H1 (cell line): ENCODE measurements at regions not wholly inside any gene's neighbourhood (a gene's known extent, or its start where the extent isn't known, plus 50 kb on each side); places are given as distances from the start of the nearest gene placed in this dataset.

ENCODE experiments used
- CBX5 ChIP-seq: fragments of 300-800, 300-1000 bp; sonication (generic); IDR thresholded peaks from 2 replicates; pipeline ENCODE4 v1.7.1; 2016; ENCODE audit warnings: antibody characterized with exemption, low read length, low read depth
- EZH2 ChIP-seq: fragments of 200-600 bp; sonication (generic); IDR thresholded peaks from 2 replicates; pipeline ENCODE4 v1.7.1; 2012; ENCODE audit warnings: low read depth, mild to moderate bottlenecking, moderate library complexity, low read length, inconsistent platforms; ENCODE audit not compliant: severe bottlenecking
- TEAD4 ChIP-seq: IDR thresholded peaks from 2 replicates; pipeline ENCODE4 v1.6.1; 2012; ENCODE audit warnings: low read depth, low read length, inconsistent platforms, mixed read lengths
- ZNF274 ChIP-seq: IDR thresholded peaks from 2 replicates; pipeline ENCODE4 v1.7.0; 2012; ENCODE audit warnings: low read length, borderline replicate concordance; ENCODE audit errors: extremely low read depth
- TF ChIP-seq, protein P1 (sequence below), 3 experiments: IDR thresholded peaks; 1 replicate in 2 of 3; 2 replicates in 1 of 3; pipeline versions ENCODE4 v1.5.1 to v1.6.1; 2011; ENCODE audit warnings: low read length in 3 of 3, mild to moderate bottlenecking in 3 of 3, inconsistent platforms in 2 of 3, low read depth in 1 of 3, moderate library complexity in 1 of 3; ENCODE audit not compliant: insufficient read depth in 1 of 3; ENCODE audit errors: control extremely low read depth in 1 of 3
- TF ChIP-seq, protein P2 (sequence below): IDR thresholded peaks from 2 replicates; pipeline ENCODE4 v1.6.1; 2012; ENCODE audit warnings: inconsistent platforms

DNA sequence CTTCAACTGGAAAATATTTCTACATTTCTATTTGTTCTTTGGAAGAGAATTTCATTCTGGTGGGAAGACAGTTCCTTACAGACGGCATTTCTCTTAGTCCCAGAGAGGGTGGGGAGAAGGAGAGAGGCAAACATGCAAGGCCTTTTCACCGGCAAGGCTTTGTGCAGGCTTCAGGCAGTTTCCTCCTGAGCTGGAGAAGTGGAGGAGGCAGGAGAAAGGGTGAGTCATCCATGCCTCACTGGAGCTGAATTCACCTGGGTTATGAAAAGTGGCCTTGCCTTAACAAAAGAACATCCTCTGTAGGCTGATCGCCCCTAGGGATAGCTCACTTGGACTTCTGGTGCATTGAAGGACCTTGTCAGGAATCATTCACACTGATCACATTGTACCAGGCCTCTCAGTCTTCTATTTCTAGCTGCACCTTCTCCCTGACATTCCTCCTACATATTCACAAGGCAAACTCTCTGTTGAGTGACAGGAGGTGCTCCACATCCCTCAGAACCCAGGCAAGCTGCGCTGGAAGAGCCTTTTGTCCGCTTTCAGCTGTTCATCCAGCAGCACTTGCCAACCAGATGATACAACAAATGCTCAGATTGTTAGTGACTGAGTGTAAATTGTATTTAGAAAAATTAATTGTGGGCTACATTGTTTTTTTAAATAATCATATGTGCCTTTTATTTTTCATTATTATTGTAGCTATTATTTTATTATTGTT lies 796.1 kb downstream of the DCDC2C start:
- no peak for TF ChIP-seq CBX5
- TF ChIP-seq TEAD4: no peak
- TF ChIP-seq, protein P1, sequence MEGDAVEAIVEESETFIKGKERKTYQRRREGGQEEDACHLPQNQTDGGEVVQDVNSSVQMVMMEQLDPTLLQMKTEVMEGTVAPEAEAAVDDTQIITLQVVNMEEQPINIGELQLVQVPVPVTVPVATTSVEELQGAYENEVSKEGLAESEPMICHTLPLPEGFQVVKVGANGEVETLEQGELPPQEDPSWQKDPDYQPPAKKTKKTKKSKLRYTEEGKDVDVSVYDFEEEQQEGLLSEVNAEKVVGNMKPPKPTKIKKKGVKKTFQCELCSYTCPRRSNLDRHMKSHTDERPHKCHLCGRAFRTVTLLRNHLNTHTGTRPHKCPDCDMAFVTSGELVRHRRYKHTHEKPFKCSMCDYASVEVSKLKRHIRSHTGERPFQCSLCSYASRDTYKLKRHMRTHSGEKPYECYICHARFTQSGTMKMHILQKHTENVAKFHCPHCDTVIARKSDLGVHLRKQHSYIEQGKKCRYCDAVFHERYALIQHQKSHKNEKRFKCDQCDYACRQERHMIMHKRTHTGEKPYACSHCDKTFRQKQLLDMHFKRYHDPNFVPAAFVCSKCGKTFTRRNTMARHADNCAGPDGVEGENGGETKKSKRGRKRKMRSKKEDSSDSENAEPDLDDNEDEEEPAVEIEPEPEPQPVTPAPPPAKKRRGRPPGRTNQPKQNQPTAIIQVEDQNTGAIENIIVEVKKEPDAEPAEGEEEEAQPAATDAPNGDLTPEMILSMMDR (IDR thresholded peaks at IDR 0.05; ENCODE audit: control extremely low read depth in 1 of 3, insufficient read depth in 1 of 3, low read depth in 1 of 3, low read length in 3 of 3): no peak
- no peak for TF ChIP-seq ZNF274
- TF ChIP-seq, protein P2, sequence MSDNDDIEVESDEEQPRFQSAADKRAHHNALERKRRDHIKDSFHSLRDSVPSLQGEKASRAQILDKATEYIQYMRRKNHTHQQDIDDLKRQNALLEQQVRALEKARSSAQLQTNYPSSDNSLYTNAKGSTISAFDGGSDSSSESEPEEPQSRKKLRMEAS: no peak
- no peak for TF ChIP-seq EZH2
